ENCODE measurements at regions not wholly inside any gene's neighbourhood (a gene's known extent, or its start where the extent isn't known, plus 50 kb on each side); places are given as distances from the start of the nearest gene placed in this dataset.

GRCh38 chr15:46569781-46570180 is 935.0 kb downstream of the SQOR start:
- H3K9ac ChIP-seq (ENCODE audit: extremely low read depth, low read length, poor library complexity, severe bottlenecking) = no peak overlapping the region
- H3K27me3 ChIP-seq (ENCODE audit: control insufficient read depth, insufficient read depth, low read length, poor library complexity, severe bottlenecking) = no peaks in the 10 kb centered on the region
- no peaks in the 10 kb centered on the region for H3K4me1 ChIP-seq (ENCODE audit: control insufficient read depth, insufficient read depth, low read length)
- Mint-ChIP-seq H3K9me3 (no peaks in the 10 kb centered on the region), H3K36me3 (ENCODE audit: low read depth) (no peaks in the 10 kb centered on the region), H3K27me3 (ENCODE audit: insufficient read depth) (no peaks in the 10 kb centered on the region), H3K27ac (no peak overlapping the region), H3K4me3 (no peak overlapping the region), H3K4me1 (peaks cover 4% of the 10 kb centered on the region)
- TF ChIP-seq CTCF (conservative IDR thresholded peaks at IDR 0.05) = no peak
- H3K27ac ChIP-seq (ENCODE audit: low read depth, low read length) = no peak overlapping the region
- WGBS, 2 experiments (ENCODE audit: insufficient coverage in 1 of 2, insufficient read length in 1 of 2) = 68 to 89% methylated on average over 1 of the region's 1 CpG
- no peak overlapping the region for H3K4me3 ChIP-seq (ENCODE audit: low read length)
- no peaks in the 10 kb centered on the region for H3K9me3 ChIP-seq (ENCODE audit: control insufficient read depth, low read length)
- DNase-seq = no peak
- no peaks in the 10 kb centered on the region for H3K36me3 ChIP-seq (ENCODE audit: control insufficient read depth, insufficient read depth, low read length)

- DNase-seq = no peak
Observed at GRCh38 chr15:46576646-46577395, 942.0 kb downstream of the SQOR start.

GRCh38 chr15:46577767-46578166 is 942.9 kb downstream of the SQOR start:
- Histone ChIP-seq H3K27ac (ENCODE audit: low read depth, low read length) (no peak overlapping the region), H3K9ac (ENCODE audit: extremely low read depth, low read length, poor library complexity, severe bottlenecking) (no peak overlapping the region), H3K27me3 (ENCODE audit: control insufficient read depth, insufficient read depth, low read length, poor library complexity, severe bottlenecking) (no peaks in the 10 kb centered on the region), H3K36me3 (ENCODE audit: control insufficient read depth, insufficient read depth, low read length) (no peaks in the 10 kb centered on the region), H3K4me3 (ENCODE audit: low read length) (no peak overlapping the region), H3K9me3 (ENCODE audit: control insufficient read depth, low read length) (no peaks in the 10 kb centered on the region), H3K4me1 (ENCODE audit: control insufficient read depth, insufficient read depth, low read length) (no peaks in the 10 kb centered on the region)
- peaks cover 4% of the 10 kb centered on the region for H3K4me1 Mint-ChIP-seq
- 83 to 92% methylated on average over 2 of the region's 2 CpGs for WGBS, 2 experiments (ENCODE audit: insufficient coverage in 1 of 2, insufficient read length in 1 of 2)
- no peak overlapping the region for H3K27ac Mint-ChIP-seq
- DNase-seq = no peak
- no peak overlapping the region for H3K4me3 Mint-ChIP-seq
- no peak for TF ChIP-seq CTCF (conservative IDR thresholded peaks at IDR 0.05)
- no peaks in the 10 kb centered on the region for H3K9me3 Mint-ChIP-seq
- no peaks in the 10 kb centered on the region for H3K27me3 Mint-ChIP-seq (ENCODE audit: insufficient read depth)
- H3K36me3 Mint-ChIP-seq (ENCODE audit: low read depth) = no peaks in the 10 kb centered on the region

More at GRCh38 chr15:46576646-46577395, 942.0 kb downstream of the SQOR start:
- H3K4me3 Mint-ChIP-seq = no peak overlapping the region
- no peak overlapping the region for H3K27ac Mint-ChIP-seq
- no peaks in the 10 kb centered on the region for H3K9me3 Mint-ChIP-seq
- Histone ChIP-seq H3K27ac (ENCODE audit: low read depth, low read length) (no peak overlapping the region), H3K4me3 (ENCODE audit: low read length) (no peak overlapping the region), H3K9ac (ENCODE audit: extremely low read depth, low read length, poor library complexity, severe bottlenecking) (no peak overlapping the region), H3K9me3 (ENCODE audit: control insufficient read depth, low read length) (no peaks in the 10 kb centered on the region), H3K4me1 (ENCODE audit: control insufficient read depth, insufficient read depth, low read length) (no peaks in the 10 kb centered on the region), H3K36me3 (ENCODE audit: control insufficient read depth, insufficient read depth, low read length) (no peaks in the 10 kb centered on the region), H3K27me3 (ENCODE audit: control insufficient read depth, insufficient read depth, low read length, poor library complexity, severe bottlenecking) (no peaks in the 10 kb centered on the region)
- H3K4me1 Mint-ChIP-seq = peaks cover 4% of the 10 kb centered on the region
- no peaks in the 10 kb centered on the region for H3K27me3 Mint-ChIP-seq (ENCODE audit: insufficient read depth)
- WGBS, 2 experiments (ENCODE audit: insufficient coverage in 1 of 2, insufficient read length in 1 of 2) = 79 to 80% methylated on average over 1 of the region's 1 CpG
- no peaks in the 10 kb centered on the region for H3K36me3 Mint-ChIP-seq (ENCODE audit: low read depth)
- TF ChIP-seq CTCF (conservative IDR thresholded peaks at IDR 0.05) = no peak
